GM19043 (cell line): ENCODE measurements at regions not wholly inside any gene's neighbourhood (a gene's known extent, or its start where the extent isn't known, plus 50 kb on each side); places are given as distances from the start of the nearest gene placed in this dataset.

Experiments used
- ATAC-seq: cut with Tn5 transposase; IDR thresholded peaks from one replicate; pipeline ENCODE4 v1.9.1; 2021; ENCODE audit warnings: low read depth; ENCODE audit not compliant: unreplicated experiment

DNA sequence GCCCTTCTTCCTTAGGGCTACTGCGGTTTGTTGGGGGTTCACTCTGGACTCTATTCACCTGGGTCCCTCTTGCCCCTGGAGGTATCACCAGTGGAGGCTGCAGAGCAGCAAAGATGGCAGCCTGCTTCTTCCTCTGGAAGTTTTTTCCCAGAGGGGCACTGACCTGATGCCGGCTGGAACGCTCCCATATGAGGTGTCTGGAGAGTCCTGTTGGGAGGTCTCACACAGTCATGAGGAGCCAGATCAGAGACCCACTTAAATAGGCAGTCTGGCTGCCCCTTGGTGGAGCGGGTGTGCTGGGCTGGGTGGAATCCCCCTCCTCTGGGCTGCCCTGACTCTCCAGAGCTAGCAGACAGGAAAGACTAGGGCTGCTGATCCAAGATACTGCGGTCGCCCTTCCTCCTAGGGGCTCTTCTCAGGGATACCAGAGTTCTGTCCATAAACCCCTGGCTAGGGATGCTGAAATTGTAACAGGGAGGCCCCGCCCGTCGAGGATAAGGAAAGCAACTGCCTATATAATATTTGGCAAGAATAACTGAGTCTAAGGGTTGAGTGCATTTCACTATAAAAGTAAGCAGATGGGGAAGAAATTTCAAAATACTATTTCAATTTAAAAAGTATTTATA lies 140.7 kb downstream of the NOL4 start:
- ATAC-seq: no peak

DNA sequence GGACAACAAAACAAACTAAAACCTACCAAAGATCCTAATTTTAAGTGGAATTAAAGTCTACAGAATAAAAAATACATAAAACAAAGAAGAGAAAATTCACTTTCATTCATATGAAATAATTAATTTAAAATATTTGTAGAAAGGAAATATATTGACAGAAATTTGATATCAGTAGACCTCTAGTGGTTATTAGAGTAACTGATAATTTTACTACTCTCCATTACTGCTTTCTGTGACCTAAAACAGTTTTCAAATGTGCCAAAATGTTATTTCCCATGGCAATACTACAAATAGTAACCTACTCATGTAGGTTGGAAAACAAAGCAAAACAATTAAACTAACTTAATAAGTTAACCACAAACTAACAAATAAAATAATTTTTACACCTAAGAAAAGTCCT lies 147.1 kb downstream of the NOL4 start:
- ATAC-seq: no peak

DNA sequence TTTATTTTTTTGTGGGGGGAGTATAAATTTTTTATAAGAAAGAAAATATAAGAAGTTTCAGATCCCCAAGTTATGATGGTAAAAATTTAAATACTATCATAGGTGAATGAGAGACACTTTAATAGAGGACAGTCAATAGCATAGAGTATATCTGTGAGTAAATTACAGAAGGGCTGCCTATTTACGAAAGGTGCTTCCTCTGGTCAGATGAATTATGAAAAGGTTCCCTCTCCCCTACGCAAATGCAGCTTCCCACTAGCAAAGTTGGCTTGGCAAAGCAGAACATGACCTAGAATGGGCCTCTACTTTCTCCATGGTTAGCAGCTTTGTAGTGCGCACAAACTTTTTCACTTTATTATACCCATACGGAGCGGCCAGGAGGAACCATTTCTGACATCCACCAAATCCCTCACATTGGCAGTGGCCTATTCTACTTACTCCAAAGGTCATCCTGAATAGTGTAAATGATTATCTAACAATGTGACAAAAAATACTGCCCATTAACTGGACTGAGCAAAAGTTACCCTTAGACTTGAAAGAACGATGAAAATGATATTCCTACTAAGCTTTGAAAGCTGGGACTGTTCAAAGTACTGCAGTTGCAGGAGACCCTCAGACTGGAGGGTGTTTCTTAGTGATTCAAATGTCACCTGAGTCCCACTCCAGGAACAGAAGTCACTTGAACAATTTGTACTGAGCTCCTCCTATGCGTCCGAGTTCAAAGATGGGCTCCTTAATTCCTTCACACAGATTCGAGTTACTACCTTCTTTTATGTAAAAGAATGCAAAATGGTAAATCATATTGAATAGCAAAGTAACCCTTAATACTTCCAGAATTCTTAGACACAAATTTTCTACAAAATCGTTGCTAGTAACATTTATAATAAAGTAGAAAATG lies 148.5 kb downstream of the NOL4 start:
- no peak for ATAC-seq

DNA sequence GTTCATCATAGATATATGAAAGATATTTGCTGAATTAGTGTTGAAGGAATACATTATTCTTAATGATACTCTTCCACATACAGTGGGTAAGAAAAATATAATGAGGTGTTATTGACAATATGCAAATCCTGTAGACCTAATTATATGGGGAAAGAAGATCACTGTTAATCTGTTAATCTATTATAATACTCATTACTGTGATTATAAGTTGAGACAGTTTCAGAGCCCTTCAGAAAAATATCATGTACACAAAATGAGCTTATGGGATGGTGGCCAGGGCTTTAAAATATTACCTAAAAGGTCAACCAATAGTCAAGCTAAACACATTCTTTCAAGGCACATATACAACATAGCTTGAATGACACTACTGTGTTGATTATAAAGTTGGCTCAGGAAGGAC lies 163.5 kb downstream of the NOL4 start:
- ATAC-seq: no peak

DNA sequence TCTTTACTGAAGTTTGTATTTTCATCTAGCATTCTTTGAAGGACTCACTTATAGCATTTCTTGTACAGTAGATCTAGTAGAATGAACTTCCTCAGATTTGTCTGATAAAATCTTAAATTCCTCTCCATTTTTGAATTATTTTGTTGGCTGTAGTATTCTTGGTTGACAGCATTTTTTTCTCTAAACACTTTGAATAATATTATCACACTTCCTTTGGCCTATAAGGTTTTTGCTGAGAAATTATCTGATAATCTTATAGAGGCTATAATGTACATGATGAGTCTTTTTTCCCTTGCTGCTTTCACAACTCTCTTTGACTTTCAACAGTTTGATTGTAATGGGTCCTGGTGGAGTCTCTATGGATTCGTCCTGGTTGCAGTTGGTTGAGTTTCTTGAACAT lies 169.5 kb downstream of the NOL4 start:
- no peak for ATAC-seq

DNA sequence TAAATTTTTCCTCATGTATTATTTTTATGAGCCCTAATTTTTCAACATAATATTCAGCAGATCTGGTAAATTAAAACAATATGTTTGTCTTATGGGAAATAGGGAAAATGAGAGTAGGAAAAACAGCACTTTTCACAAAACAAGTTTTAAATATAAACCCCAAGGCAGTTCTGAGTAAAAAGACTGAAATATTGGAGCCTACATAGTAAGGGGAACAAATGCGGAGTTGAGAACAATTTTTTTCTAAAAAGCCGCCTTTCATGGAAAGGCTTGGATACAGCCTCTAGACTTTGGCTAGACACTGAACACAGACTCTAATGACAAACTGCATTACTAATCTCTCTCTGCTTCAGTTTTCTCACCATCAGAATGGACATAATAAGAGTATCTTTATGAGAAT lies 174.1 kb downstream of the NOL4 start:
- no peak for ATAC-seq

DNA sequence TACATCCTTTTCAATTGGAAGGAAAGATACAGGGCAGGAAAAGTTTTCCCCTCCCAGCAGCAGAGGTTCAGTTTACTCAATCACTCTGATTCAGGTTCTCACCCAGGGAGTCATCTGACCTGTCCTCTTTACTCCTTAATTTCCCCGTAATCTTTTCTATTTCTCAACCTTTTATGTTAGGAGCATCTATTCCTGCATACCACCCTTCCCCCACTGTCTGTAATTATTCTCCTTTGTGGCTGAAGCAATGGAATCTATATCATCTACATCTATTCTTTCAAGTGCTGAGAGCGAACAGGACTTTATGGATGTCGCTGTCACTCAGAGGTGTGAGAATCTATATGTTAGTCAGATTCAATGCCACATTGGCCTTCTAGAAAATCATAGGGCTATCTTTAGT lies 175.2 kb downstream of the NOL4 start:
- ATAC-seq: no peak

DNA sequence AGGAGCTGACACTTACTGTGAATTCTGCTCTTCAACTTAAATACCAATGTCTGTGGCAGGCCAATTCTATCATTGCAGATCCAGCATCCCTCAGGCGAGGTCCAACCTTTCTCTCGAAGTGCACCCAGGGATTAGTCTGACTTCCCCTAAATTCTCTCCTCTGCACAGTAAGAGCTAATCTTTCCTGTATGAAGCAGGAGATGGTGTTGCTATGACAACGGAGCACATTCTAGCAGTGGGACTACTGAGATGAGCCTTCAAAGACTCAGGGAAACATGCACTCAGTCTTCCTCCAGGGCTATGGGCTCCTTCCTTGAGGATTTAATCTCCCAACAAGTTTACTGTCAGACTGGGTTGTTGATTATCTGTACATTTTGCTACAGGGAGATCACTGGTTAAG lies 176.3 kb downstream of the NOL4 start:
- ATAC-seq: no peak

DNA sequence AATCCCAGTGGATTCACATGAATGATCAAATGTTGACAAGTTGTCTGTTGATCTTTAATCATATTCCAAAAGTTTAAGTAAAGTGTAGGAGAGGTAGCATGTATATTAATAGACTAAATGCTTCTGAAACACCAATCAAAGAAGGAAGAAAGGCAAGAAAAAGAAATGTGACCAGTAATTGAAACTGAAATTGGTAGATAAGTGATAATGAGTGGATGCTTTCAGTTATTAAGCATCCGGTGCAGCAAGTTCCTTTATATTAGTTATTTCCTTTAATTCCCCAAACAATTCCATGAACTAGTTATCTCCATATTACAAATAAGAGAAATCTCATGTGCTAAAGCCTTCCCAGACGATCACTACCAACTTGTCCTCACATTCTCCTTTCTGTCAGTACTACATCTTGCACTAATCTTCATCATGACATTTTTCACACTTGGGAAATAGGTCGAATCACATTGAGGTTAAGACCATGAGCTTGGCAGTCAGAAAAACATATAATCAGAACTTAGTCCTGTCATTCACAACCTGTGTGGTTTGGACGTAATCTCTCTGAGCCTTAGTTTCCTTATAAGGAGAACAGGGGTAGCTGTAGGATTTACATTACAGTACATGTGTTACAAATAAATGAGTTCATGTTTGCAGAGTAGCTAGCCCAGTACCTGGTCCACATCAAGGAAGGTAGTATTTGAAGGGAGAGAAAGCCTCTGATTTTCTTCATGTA lies 182.1 kb downstream of the NOL4 start:
- no peak for ATAC-seq

DNA sequence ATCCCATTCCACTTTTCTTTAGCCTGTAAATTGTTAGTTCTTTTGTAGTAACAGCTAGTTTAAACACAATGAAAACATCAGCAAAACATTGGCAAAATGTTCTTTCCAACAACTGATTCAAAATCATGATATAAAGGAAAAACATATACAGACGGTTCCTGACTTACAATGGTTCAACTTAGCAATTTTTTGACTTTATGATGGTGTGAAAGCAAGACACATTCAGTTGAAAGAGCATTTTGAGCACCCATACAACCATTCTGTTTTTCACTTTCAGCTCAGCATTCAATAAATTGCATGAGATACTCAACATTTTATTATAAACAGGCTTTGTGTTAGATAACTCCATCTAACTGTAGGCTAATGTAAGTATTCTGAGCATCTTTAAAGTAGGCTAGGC lies 185.1 kb downstream of the NOL4 start:
- no peak for ATAC-seq

DNA sequence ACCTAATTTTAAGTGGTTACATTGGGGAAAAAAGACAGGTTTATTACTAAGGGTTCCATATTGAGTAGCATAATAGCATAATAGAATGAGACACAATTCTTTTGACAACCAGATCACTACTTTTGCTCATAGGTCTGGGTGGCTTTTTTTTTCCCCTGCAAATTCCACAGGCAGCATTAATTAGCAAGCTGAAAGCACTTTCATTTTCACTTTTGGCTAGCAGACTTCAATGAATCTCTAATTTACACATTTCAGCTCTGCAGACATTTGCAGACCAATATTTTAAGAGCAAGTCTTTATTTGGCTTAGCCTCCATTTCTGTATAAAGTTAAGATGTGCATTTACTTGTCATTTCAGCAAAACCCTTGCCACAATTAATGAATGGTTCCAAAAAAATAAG lies 185.5 kb downstream of the NOL4 start:
- ATAC-seq: no peak

DNA sequence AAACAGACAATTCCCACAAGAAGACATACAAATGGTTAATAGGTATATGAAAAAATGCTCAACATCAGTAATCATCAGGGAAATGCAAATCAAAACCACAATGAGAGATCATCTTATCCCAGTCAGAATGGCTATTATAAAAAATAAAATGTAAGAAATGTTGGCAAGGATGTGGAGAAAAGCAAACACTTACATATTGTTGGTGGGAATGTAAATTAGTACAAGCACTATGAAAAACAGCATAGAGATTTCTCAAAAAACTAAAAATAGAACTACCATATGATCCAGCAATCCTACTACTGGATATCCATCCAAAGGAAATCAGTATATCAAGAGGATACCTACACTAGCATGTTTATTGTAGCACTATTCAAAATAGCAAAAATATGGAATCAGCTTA lies 186.6 kb downstream of the NOL4 start:
- no peak for ATAC-seq

DNA sequence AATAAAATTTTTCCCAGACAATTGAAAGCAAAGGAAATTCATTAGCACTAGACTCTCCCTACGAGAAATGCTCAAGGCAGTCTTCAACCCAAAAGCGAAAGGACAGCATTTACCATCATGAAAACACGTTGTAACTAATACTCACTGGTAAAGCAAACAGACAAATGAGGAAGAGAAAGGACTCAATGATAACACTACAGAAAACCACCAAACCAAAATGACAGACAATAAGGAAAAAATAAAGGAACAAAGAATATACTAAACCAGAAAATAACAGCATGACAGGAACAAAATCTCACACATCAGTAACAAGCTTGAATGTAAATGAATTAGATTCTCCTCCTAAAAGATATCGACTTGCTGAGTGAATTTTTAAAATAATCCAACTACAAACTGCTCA lies 190.7 kb downstream of the NOL4 start:
- ATAC-seq: no peak

DNA sequence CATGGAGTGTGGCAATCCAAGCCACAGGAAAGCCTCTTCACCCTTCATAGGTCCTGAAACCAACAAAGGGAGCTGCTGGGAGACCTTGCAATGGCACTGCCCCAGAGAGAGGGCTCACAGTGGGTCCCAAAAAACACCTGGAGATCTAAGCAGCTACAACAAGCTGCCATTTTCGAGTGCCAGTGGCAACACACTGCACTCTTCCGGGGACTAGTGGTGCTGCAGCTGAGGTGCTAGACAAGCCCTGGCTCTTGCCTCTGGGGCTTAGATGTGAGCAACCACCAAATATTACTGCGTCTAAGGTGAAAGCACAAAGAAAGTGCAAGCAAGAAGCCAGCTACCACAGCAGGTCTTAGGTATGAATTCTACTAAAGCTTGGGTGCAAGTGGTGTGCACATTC lies 192.9 kb downstream of the NOL4 start:
- ATAC-seq: no peak

DNA sequence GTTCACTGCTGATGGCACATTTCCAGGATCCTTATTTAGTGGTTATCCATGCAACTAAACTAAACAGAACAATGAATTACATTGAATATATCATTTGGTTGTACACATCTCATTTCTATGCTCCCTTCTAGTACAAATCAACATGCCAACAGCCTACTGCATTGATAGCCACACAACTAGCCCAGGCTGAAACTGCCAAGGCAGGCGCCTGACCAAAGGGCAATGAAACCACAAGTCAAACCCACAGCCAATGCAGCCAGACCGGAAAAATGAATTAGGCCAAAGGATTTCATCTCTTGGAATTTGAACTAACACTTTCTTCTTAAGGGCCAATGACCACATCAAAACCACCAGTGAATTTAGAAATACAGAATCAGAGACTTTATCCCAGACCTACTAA lies 196.4 kb downstream of the NOL4 start:
- no peak for ATAC-seq

DNA sequence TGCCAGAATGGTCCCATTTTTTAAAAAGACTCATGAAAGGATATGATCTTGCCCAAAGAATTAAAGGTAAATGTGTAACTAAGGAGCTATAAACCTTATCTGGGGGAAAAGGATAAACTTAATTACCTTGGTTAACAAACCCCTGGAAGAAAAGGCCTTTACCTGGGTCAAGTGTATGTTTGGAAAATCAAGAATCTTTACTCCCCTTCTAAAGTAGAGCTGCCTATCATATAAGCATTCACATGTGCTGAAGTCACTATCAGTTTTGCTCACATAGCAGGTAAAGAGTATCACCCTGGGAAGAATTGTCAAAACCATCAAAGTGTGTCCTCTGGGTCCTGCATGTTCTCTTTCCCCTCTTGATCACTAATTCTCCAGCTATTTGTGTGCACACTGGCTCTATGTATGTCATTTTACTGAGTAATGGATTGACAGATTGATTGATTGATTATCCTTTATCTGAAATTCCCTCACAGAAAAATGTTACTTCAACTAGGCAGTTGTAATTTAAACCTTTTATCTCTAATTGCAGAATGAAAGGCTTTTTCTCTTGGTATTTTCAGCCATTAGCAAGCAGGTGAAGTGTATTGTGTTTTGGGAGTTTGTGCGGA lies 199.4 kb downstream of the NOL4 start:
- ATAC-seq: no peak

DNA sequence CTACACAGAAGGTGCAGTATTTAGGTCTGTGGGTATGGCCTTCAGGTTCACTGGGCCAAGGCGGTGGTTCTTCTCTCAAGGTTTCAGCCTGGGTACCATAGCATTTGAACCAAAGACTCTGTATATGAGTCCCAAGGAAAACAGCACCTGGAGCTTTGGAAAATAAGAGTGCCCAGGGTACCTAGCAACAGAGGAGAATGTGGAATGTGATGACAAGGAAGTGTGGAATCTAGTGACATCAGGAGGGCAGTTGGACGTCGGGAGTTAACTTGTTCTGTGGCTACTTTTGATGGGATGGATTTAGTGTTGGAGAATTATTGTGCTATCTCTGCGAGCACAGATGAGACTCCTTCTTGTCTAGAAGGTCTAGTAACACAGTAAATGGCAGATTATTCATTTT lies 201.2 kb downstream of the NOL4 start:
- no peak for ATAC-seq

DNA sequence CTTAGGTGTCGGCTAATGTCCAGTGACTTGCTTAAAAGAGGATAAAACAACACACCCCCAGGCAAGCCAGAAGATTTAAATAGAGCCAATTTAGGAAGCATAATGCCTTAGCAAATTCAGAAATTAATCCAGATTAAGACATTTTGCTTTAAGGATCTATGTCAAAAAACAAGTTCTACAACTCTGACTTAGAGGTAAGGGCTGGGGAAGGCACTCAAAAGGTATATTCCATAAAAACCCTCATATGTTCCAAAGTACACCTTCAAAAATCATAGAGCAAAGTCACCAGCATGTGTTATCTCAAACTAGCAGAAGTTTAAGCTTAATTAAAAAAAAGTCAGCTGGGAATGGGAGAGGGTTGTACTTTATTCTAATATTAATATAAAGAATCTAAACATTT lies 206.4 kb downstream of the NOL4 start:
- no peak for ATAC-seq

DNA sequence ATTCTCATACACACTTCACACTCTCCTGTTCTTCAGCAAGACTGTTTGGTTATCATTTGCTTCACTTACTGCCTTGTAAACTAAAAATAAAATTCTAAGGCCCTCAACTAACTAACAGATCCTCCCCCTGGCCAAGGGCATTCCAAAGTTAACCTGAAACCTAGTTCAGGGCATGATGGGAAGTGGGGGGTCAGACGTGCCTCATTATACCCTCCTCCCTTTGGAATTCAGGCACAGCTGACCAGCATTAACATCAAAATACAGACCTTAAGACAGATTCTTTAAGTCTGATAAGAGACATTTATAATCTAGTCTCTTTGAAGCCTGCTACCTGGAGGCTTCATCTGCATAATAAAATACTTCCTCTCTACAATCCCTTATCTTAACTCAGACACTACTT lies 221.0 kb downstream of the NOL4 start:
- no peak for ATAC-seq

DNA sequence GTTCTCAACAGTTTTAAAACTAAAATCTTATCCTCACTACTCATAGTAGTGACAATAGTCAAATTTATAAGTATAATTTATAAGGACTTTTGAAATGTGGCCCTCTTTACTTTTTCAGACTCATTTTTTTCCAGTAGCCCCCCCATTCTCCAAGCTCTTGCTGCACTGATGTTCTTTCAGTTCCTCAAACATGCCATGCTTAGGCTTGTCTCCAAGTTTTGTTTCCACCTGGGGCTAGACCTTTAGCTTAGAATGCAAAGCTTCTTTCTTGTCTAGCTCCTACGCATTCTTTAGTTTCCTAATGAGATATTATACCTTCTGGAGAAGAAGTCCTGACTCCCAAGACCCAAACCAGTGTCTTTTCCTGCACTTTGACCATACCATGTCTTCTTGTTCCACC lies 222.6 kb downstream of the NOL4 start:
- ATAC-seq: no peak

DNA sequence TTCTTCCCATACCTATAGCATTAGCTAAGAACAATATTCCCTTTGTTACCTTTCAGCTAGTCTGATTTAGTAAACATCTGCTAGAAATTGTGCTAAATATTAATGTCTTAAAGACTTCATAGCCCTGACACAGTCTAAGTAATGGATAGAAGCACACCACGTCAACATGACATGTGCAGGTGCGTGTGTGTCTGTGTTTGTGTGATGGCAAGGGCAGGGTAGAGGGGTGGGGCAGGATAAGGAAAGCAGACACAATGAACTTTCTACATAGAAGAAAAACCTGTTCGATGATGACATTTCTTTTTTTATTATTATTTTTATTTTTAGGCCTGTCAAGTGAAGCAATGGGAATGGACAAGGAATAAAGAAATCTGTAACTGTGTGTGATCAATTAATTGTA lies 223.3 kb downstream of the NOL4 start:
- ATAC-seq: no peak
